HepG2 (cell line): ENCODE measurements at regions not wholly inside any gene's neighbourhood (a gene's known extent, or its start where the extent isn't known, plus 50 kb on each side); places are given as distances from the start of the nearest gene placed in this dataset.

Experiments
- ATAC-seq: fragments of 200-7000 bp; cut with Tn5 transposase; 3 replicates; pipeline ENCODE4 v1.9.1; 2020; ENCODE audit warnings: mild to moderate bottlenecking, moderate library complexity
- BruUV-seq: library from RNA; stranded (reverse); fragments of 400-500 nt; replicated peaks from 2 replicates; lab custom pipeline; 2021; lab: Mats Ljungman, UMichigan
- CTCF ChIA-PET: fragments of 300-600 bp; formaldehyde crosslinking; extraction: SDS; loops from one replicate; lab custom pipeline; 2021; ENCODE audit warnings: low total read pairs, inconsistent platforms, low intra/inter-chr PET ratio; lab: Yijun Ruan, JAX
- POLR2A ChIA-PET: fragments of 350-600 bp; sonication (Branson Sonifier 250); formaldehyde crosslinking; loops from one replicate; lab custom pipeline; 2020; ENCODE audit warnings: antibody characterized with exemption, inconsistent platforms; lab: Yijun Ruan, JAX
- DNase-seq: peaks from one replicate; pipeline ENCODE4 v3.0.0-alpha.2; 2015; ENCODE audit warnings: low spot score
- FAIRE-seq: peaks from 3 replicates; lab custom pipeline; 2011; peaks lifted over from hg19 to GRCh38; lab: Jason Lieb, UNC
- H2AFZ ChIP-seq: one replicate; pipeline ENCODE4 v1.6.1; 2011; ENCODE audit warnings: low read length, inconsistent platforms
- H3K27ac ChIP-seq: fragments of 300-600 bp; 3 replicates; pipeline ENCODE4 v1.8.0; 2011; ENCODE audit warnings: mixed run types, mild to moderate bottlenecking, mixed read lengths, low read length, inconsistent platforms; ENCODE audit not compliant: insufficient read depth; ENCODE audit errors: extremely low read length
- H3K27me3 ChIP-seq, 2 experiments: fragments of 200-600 bp in 1 of 2; 2 replicates in 1 of 2; 3 replicates in 1 of 2; pipeline versions ENCODE4 v1.6.0 to v1.8.0; 2011; ENCODE audit warnings: low read length in 2 of 2, mild to moderate bottlenecking in 2 of 2, moderate library complexity in 2 of 2, inconsistent platforms in 1 of 2; ENCODE audit not compliant: insufficient read depth in 2 of 2, control insufficient read depth in 1 of 2
- H3K36me3 ChIP-seq, 2 experiments: fragments of 200-600 bp in 1 of 2; replicated peaks in 1 of 2; 2 replicates in 1 of 2; 3 replicates in 1 of 2; pipeline versions ENCODE4 v1.5.1 to v1.8.0; 2011; ENCODE audit warnings: low read length in 2 of 2, inconsistent platforms in 1 of 2; ENCODE audit not compliant: insufficient read depth in 2 of 2, control insufficient read depth in 1 of 2
- H3K4me1 ChIP-seq: 2 replicates; pipeline ENCODE4 v1.5.1; 2012; ENCODE audit warnings: low read length, inconsistent platforms; ENCODE audit not compliant: insufficient read depth
- H3K4me2 ChIP-seq: 2 replicates; pipeline ENCODE4 v1.6.0; 2011; ENCODE audit warnings: low read depth, low read length, inconsistent platforms
- H3K4me3 ChIP-seq, 3 experiments: fragments of 200-600 bp in 1 of 3; sonication (generic), shearing (Covaris generic) in 1 of 3; replicated peaks in 1 of 3; 2 replicates each; pipeline ENCODE4 v1.5.1; 2011 to 2016; ENCODE audit warnings: low read length in 3 of 3, inconsistent platforms in 2 of 3, low read depth in 2 of 3, mild to moderate bottlenecking in 2 of 3, control low read depth in 1 of 3, mixed read lengths in 1 of 3; ENCODE audit not compliant: insufficient read depth in 1 of 3
- H3K79me2 ChIP-seq: one replicate; pipeline ENCODE4 v1.6.1; 2011; ENCODE audit warnings: low read length, inconsistent platforms; ENCODE audit not compliant: insufficient read depth
- H3K9ac ChIP-seq: 2 replicates; pipeline ENCODE4 v1.6.0; 2011; ENCODE audit warnings: mild to moderate bottlenecking, low read depth, low read length, inconsistent platforms; ENCODE audit not compliant: insufficient read depth
- H3K9me3 ChIP-seq: 2 replicates; pipeline ENCODE4 v1.5.1; 2012; ENCODE audit warnings: mild to moderate bottlenecking, low read length
- H4K20me1 ChIP-seq: 2 replicates; pipeline ENCODE4 v1.6.0; 2011; ENCODE audit warnings: inconsistent platforms, mild to moderate bottlenecking, low read length, moderate library complexity; ENCODE audit not compliant: insufficient read depth
- GABPA ChIP-seq, 2 experiments: IDR thresholded peaks; 2 replicates each; pipeline ENCODE4 v1.6.1; 2011 to 2016; ENCODE audit warnings: low read depth in 2 of 2, low read length in 1 of 2, missing biosample characterization in 1 of 2, missing genetic modification characterization in 1 of 2
- NR3C1 ChIP-seq: sonication (generic); formaldehyde crosslinking; IDR thresholded peaks from 2 replicates; pipeline ENCODE4 v1.4.0; 2020; ENCODE audit warnings: missing genetic modification reagents
- PBX3 ChIP-seq: sonication (generic); formaldehyde crosslinking; IDR thresholded peaks from 2 replicates; pipeline ENCODE4 v1.8.1; 2023; ENCODE audit warnings: missing genetic modification reagents, inconsistent platforms, borderline replicate concordance
- SATB2 ChIP-seq: sonication (generic); formaldehyde crosslinking; IDR thresholded peaks from 2 replicates; pipeline ENCODE4 v1.5.0; 2020; ENCODE audit warnings: missing genetic modification reagents
- ZFP41 ChIP-seq: sonication (generic); formaldehyde crosslinking; IDR thresholded peaks from 2 replicates; pipeline ENCODE4 v1.4.0; 2020; ENCODE audit warnings: mild to moderate bottlenecking, missing genetic modification reagents, borderline replicate concordance
- ZNF136 ChIP-seq: sonication (generic); formaldehyde crosslinking; IDR thresholded peaks from 2 replicates; pipeline ENCODE4 v1.8.1; 2022; ENCODE audit warnings: low read depth, mild to moderate bottlenecking, moderate library complexity, missing genetic modification reagents
- ZNF260 ChIP-seq: sonication (generic); formaldehyde crosslinking; IDR thresholded peaks from 2 replicates; pipeline ENCODE4 v1.4.0; 2020; ENCODE audit warnings: missing genetic modification reagents, low read depth, mild to moderate bottlenecking, borderline replicate concordance
- ZNF343 ChIP-seq: sonication (generic); formaldehyde crosslinking; IDR thresholded peaks from 2 replicates; pipeline ENCODE4 v1.4.0; 2020; ENCODE audit warnings: mild to moderate bottlenecking, missing genetic modification reagents
- ZNF383 ChIP-seq: sonication (generic); formaldehyde crosslinking; IDR thresholded peaks from 2 replicates; pipeline ENCODE4 v1.4.0; 2020; ENCODE audit warnings: missing genetic modification reagents, mild to moderate bottlenecking, borderline replicate concordance
- ZNF800 ChIP-seq: sonication (generic); formaldehyde crosslinking; IDR thresholded peaks from 2 replicates; pipeline ENCODE4 v1.4.0; 2020; ENCODE audit warnings: missing genetic modification reagents
- WGBS: methylation state at CpG from one replicate; pipeline ENCODE4 v1.1.6; 2017; ENCODE audit warnings: low lambda C conversion rate; 5-methylcytosine and 5-hydroxymethylcytosine counted together
- in situ Hi-C: cut with HindIII; loops from 2 replicates; pipeline ENCODE4 v1.10.0; 2017; ENCODE audit warnings: low pct_unique_long_range_greater_than_20kb; ENCODE audit not compliant: extremely low pct_ligation_motif_present
- intact Hi-C: fragments of 100-400 bp; cut with micrococcal nuclease; formaldehyde crosslinking; loops from one replicate; pipeline ENCODE4 v1.10.0; 2022; ENCODE audit not compliant: unreplicated experiment

- in situ Hi-C loops (no loop called here), intact Hi-C loops (no loop called here)
- no peak for FAIRE-seq
- Histone ChIP-seq H3K4me2 (no peak overlapping the region), H3K4me3 (no peak overlapping the region), H3K27me3 (no peaks in the 10 kb centered on the region), H2AFZ (no peak overlapping the region), H3K4me1 (0 out of 2 replicates have a peak, but pooled peaks cover 5% of the 10 kb centered on the region), H3K9ac (no peak overlapping the region), H3K79me2 (no peaks in the 10 kb centered on the region), H4K20me1 (no peaks in the 10 kb centered on the region), H3K27ac (no peak overlapping the region)
- no peak for ATAC-seq
- WGBS: 52% methylated on average over 4 of the region's 4 CpGs
- no TSS peak for BruUV-seq
- TF ChIP-seq SATB2 (CRISPR knock-in tag) (no peak), ZNF136 (CRISPR knock-in tag) (no peak), ZFP41 (CRISPR knock-in tag) (no peak), ZNF800 (no peak), NR3C1 (CRISPR knock-in tag) (no peak), ZNF383 (CRISPR knock-in tag) (no peak), PBX3 (CRISPR knock-in tag) (no peak), GABPA (IDR thresholded peaks at IDR 0.05; ENCODE audit: low read depth, low read length) (no peak), GABPA (CRISPR knock-in tag; IDR thresholded peaks at IDR 0.05; ENCODE audit: low read depth) (no peak; the same call in 1 of the 2 replicates), ZNF260 (CRISPR knock-in tag) (no peak), ZNF343 (no peak)
- TF ChIP-seq, all 625 proteins: peak for 0
- ChIA-PET CTCF (no interaction called here), POLR2A (no interaction called here)
- Histone ChIP-seq H3K9me3 (no peaks in the 10 kb centered on the region), H3K36me3 (no peaks in the 10 kb centered on the region)
- DNase-seq: no peak
These were observed 93.4 kb upstream of the EEF1E1 start for GRCh38 chr6:8195714-8196102.
